ENCODE measurements at regions not wholly inside any gene's neighbourhood (a gene's known extent, or its start where the extent isn't known, plus 50 kb on each side); places are given as distances from the start of the nearest gene placed in this dataset.

DNA sequence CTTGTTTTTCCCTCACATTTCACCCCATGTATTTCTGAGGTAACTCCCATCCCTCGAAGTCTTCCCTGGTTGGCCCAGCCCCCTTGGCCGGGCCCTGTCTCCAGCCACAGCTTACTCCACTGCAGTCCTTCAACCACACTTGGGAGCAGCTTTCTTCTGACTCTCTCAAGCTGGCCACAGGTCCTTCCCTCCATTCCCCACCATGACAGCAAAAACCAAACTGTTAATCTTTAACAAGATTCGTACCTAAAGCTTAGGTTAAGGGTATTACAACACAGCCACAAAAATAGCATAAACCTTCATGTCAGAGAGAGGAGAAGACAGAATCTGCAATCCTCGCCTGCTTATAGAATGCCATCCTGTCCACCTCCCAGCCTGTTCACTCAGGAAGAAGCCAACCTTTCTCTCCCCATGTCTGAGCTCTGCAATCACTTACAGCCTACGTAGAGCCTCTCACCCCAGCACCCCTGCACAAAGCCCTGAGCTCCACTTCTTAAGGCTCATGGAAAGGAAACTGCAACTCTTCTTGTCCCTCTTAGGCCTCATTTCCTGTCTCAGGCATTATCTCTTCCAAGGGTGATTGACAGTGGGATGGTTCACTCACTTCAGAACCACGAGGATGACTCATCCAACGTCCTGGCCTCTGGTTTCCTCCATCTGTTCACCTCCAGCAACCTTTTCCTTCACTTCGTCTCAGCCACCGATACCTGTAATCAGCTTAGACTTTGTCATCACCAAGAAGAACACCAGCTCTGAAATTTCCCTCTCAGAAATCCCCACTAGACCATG lies 72.8 kb downstream of the CD2 start:
- TF ChIP-seq CTCF (conservative IDR thresholded peaks at IDR 0.05) (no peak), ZFX (IDR thresholded peaks at IDR 0.05) (no peak)

Data from C4-2B (cell line).